Thyroid gland (tissue), 4 donors: ENCODE measurements at regions not wholly inside any gene's neighbourhood (a gene's known extent, or its start where the extent isn't known, plus 50 kb on each side); places are given as distances from the start of the nearest gene placed in this dataset.

ENCODE experiments used
- DNase-seq, 2 donors: peaks; one replicate each; pipeline ENCODE4 v3.0.0-alpha.2; 2019
- H3K27ac ChIP-seq, 3 donors: fragments of 200-600 bp; sonication (generic); 1 replicate in 2 of 3; 2 replicates in 1 of 3; pipeline ENCODE4 v1.5.1; 2016 to 2019; ENCODE audit warnings: mild to moderate bottlenecking in 1 of 3, moderate library complexity in 1 of 3
- H3K27me3 ChIP-seq: fragments of 200-600 bp; sonication (generic); one replicate; pipeline ENCODE4 v1.5.1; 2019
- H3K36me3 ChIP-seq, 2 donors: fragments of 200-600 bp; sonication (generic); one replicate each; pipeline ENCODE4 v1.5.1; 2016 to 2019
- H3K4me1 ChIP-seq, 2 donors: fragments of 200-600 bp; sonication (generic); one replicate each; pipeline ENCODE4 v1.5.1; 2017 to 2019
- H3K4me3 ChIP-seq, 3 donors: fragments of 200-600 bp; sonication (generic); replicated peaks in 1 of 3; 1 replicate in 2 of 3; 2 replicates in 1 of 3; pipeline ENCODE4 v1.5.1; 2016; ENCODE audit warnings: mild to moderate bottlenecking in 1 of 3
- H3K9me3 ChIP-seq: fragments of 200-600 bp; sonication (generic); one replicate; pipeline ENCODE4 v1.5.1; 2017
- CTCF ChIP-seq, 6 experiments: fragments of 200-600 bp in 3 of 6; fragments of 450-650 bp in 3 of 6; sonication (generic) in 3 of 6; IDR thresholded peaks; one replicate each; pipeline ENCODE4 v1.5.1; 2016 to 2019; ENCODE audit warnings: antibody characterized with exemption in 6 of 6, mild to moderate bottlenecking in 2 of 6, inconsistent platforms in 1 of 6, moderate library complexity in 1 of 6
- POLR2A ChIP-seq, 2 donors: fragments of 450-650 bp; IDR thresholded peaks; one replicate each; pipeline ENCODE4 v1.6.1; 2017; ENCODE audit warnings: antibody characterized with exemption in 2 of 2, mild to moderate bottlenecking in 2 of 2, moderate library complexity in 1 of 2
- WGBS, 2 donors: methylation state at CpG; one replicate each; pipeline ENCODE4 v1.1.5; 2017; 5-methylcytosine and 5-hydroxymethylcytosine counted together
- intact Hi-C: fragments of 100-400 bp; cut with DNase I; formaldehyde crosslinking; loops from one replicate; pipeline ENCODE4 v1.15.1; 2023

- TF ChIP-seq CTCF (IDR thresholded peaks at IDR 0.05) (no peak), POLR2A (IDR thresholded peaks at IDR 0.05) (no peak)
- intact Hi-C loops, result no loop called here
- 82 to 83% methylated on average over 1 of the region's 1 CpG for WGBS, 2 donors
- Histone ChIP-seq H3K27ac (no peak overlapping the region), H3K4me1 (no peaks in the 10 kb centered on the region), H3K36me3 (no peaks in the 10 kb centered on the region), H3K4me3 (no peak overlapping the region), H3K9me3 (no peaks in the 10 kb centered on the region), H3K27me3 (no peaks in the 10 kb centered on the region)
- no peak for DNase-seq
Measured at GRCh38 chr17:69856946-69857345, 218.1 kb upstream of the KCNJ16 start.

- intact Hi-C loops, result no loop called here
- TF ChIP-seq POLR2A (IDR thresholded peaks at IDR 0.05) (no peak), CTCF (IDR thresholded peaks at IDR 0.05) (no peak)
- Histone ChIP-seq H3K9me3 (no peaks in the 10 kb centered on the region), H3K4me3 (no peak overlapping the region), H3K27me3 (no peaks in the 10 kb centered on the region), H3K36me3 (no peaks in the 10 kb centered on the region), H3K4me1 (no peaks in the 10 kb centered on the region), H3K27ac (no peak overlapping the region)
- DNase-seq, result no peak
Measured at GRCh38 chr17:69857412-69857835, 217.6 kb upstream of the KCNJ16 start.

DNA sequence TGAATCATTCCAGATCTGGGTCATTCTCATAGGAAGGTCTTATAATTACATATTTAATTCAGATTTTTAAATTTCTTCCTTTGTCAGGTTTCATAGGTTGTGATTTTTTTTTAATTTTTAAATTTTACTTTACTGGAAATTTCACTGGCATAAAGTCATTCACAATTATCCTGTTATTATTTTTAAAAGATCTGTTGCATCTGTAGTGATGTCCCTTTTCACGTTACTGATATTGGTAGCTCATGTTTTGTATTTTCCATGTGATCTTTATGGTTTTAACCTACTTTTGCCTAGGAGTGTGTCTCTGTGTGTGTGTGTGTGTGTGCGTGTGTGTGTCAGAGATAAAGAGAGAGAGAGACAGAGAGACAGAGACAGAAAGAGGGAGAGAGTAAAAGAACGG, 216.6 kb upstream of the KCNJ16 start:
- WGBS, 2 donors, result 64 to 66% methylated on average over 3 of the region's 3 CpGs
- Histone ChIP-seq H3K4me3 (no peak overlapping the region), H3K9me3 (no peaks in the 10 kb centered on the region), H3K27me3 (no peaks in the 10 kb centered on the region), H3K4me1 (no peaks in the 10 kb centered on the region), H3K36me3 (no peaks in the 10 kb centered on the region), H3K27ac (no peak overlapping the region)
- no peak for DNase-seq
- intact Hi-C loops, result no loop called here
- TF ChIP-seq POLR2A (IDR thresholded peaks at IDR 0.05), result no peak
- no peak for TF ChIP-seq CTCF (IDR thresholded peaks at IDR 0.05)

GRCh38 chr17:69860142-69860680, 214.8 kb upstream of the KCNJ16 start:
- Histone ChIP-seq H3K27ac (no peak overlapping the region), H3K4me3 (no peak overlapping the region), H3K4me1 (no peaks in the 10 kb centered on the region), H3K27me3 (no peaks in the 10 kb centered on the region), H3K9me3 (no peaks in the 10 kb centered on the region), H3K36me3 (no peaks in the 10 kb centered on the region)
- intact Hi-C loops, result no loop called here
- WGBS, 2 donors, result 71 to 88% methylated on average over 3 of the region's 3 CpGs
- TF ChIP-seq POLR2A (IDR thresholded peaks at IDR 0.05) (no peak), CTCF (IDR thresholded peaks at IDR 0.05) (no peak)
- no peak for DNase-seq

DNA sequence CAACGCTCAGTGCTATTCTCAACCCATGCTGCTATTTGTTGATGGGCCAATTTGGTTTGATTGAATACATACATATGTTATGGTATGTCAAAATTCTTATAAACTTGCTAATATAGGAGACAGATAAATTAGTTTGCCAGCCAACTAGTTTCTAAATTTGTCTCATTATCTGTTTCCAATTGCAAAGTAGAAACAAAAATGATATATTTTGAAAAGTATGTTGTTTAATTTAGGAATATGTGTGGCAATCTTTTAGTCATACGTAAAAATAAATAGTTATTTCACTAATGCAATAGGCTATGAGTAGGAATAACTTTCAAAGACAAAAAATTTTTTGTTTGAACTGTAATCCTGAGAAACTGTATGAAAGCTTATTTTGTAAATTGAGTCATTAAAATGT, 210.6 kb upstream of the KCNJ16 start:
- Histone ChIP-seq H3K9me3 (no peaks in the 10 kb centered on the region), H3K36me3 (no peaks in the 10 kb centered on the region), H3K4me3 (no peak overlapping the region), H3K27me3 (no peaks in the 10 kb centered on the region), H3K4me1 (no peaks in the 10 kb centered on the region), H3K27ac (no peak overlapping the region)
- no peak for DNase-seq
- intact Hi-C loops, result no loop called here
- 92 to 95% methylated on average over 2 of the region's 2 CpGs for WGBS, 2 donors
- TF ChIP-seq POLR2A (IDR thresholded peaks at IDR 0.05) (no peak), CTCF (IDR thresholded peaks at IDR 0.05) (no peak)
